HG02938 (cell line): ENCODE measurements at regions not wholly inside any gene's neighbourhood (a gene's known extent, or its start where the extent isn't known, plus 50 kb on each side); places are given as distances from the start of the nearest gene placed in this dataset.

ENCODE experiments used
- ATAC-seq: cut with Tn5 transposase; IDR thresholded peaks from one replicate; pipeline ENCODE4 v1.9.1; 2021; ENCODE audit warnings: mild to moderate bottlenecking, moderate library complexity; ENCODE audit not compliant: unreplicated experiment

GRCh38 chr18:77896586-77897252 is 647.1 kb downstream of the GALR1 start:
- ATAC-seq = no peak

- ATAC-seq = no peak
Observed at GRCh38 chr18:77897606-77898005, 648.0 kb downstream of the GALR1 start.

GRCh38 chr18:77899972-77900754 is 650.5 kb downstream of the GALR1 start:
- peak; percentile 98 for ATAC-seq

- ATAC-seq = no peak
Observed at GRCh38 chr18:77905011-77905410, 655.4 kb downstream of the GALR1 start.

- ATAC-seq = no peak
Observed at GRCh38 chr18:77905449-77906055, 655.9 kb downstream of the GALR1 start.

GRCh38 chr18:77906103-77906892 is 656.6 kb downstream of the GALR1 start:
- ATAC-seq = no peak

- no peak for ATAC-seq
Observed at GRCh38 chr18:77910347-77910746, 660.7 kb downstream of the GALR1 start.

- no peak for ATAC-seq
Observed at GRCh38 chr18:77911971-77912605, 662.4 kb downstream of the GALR1 start.

- ATAC-seq = no peak
Observed at GRCh38 chr18:77918730-77919129, 669.1 kb downstream of the GALR1 start.

- no peak for ATAC-seq
Observed at GRCh38 chr18:77919923-77920322, 670.3 kb downstream of the GALR1 start.

GRCh38 chr18:77935342-77935741 is 685.7 kb downstream of the GALR1 start:
- no peak for ATAC-seq

GRCh38 chr18:77940566-77940965 is 690.9 kb downstream of the GALR1 start:
- no peak for ATAC-seq

- no peak for ATAC-seq
Observed at GRCh38 chr18:77944533-77944932, 694.9 kb downstream of the GALR1 start.

- no peak for ATAC-seq
Observed at GRCh38 chr18:77948567-77948966, 698.9 kb downstream of the GALR1 start.

- ATAC-seq = no peak
Observed at GRCh38 chr18:77949355-77949973, 699.8 kb downstream of the GALR1 start.

GRCh38 chr18:77959248-77959647 is 709.6 kb downstream of the GALR1 start:
- no peak for ATAC-seq

- no peak for ATAC-seq
Observed at GRCh38 chr18:77960791-77961410, 711.3 kb downstream of the GALR1 start.

GRCh38 chr18:77967071-77967470 is 717.4 kb downstream of the GALR1 start:
- ATAC-seq = no peak

GRCh38 chr18:77967791-77968190 is 718.1 kb downstream of the GALR1 start:
- no peak for ATAC-seq

- ATAC-seq = no peak
Observed at GRCh38 chr18:77969972-77970371, 720.3 kb downstream of the GALR1 start.
